SK-N-MC (cell line): ENCODE measurements at regions not wholly inside any gene's neighbourhood (a gene's known extent, or its start where the extent isn't known, plus 50 kb on each side); places are given as distances from the start of the nearest gene placed in this dataset.

Experiments
- DNase-seq: peaks from one replicate; pipeline ENCODE4 v3.0.0-alpha.2; 2011; ENCODE audit warnings: low read depth, low spot score
- H3K27ac ChIP-seq: fragments of 200-600 bp; sonication (generic); 2 replicates; pipeline ENCODE4 v1.5.1; 2016; ENCODE audit warnings: mixed run types
- H3K36me3 ChIP-seq: fragments of 200-600 bp; sonication (generic); 2 replicates; pipeline ENCODE4 v1.6.1; 2017; ENCODE audit warnings: antibody characterized with exemption, low read length, mixed read lengths; ENCODE audit not compliant: insufficient read depth
- H3K4me3 ChIP-seq: fragments of 200-600 bp; sonication (generic); 2 replicates; pipeline ENCODE4 v1.5.1; 2016
- H3K9ac ChIP-seq: fragments of 200-600 bp; sonication (generic); 2 replicates; pipeline ENCODE4 v1.8.0; 2017; ENCODE audit warnings: mixed run types, mixed read lengths; ENCODE audit not compliant: insufficient read length
- H3K9me3 ChIP-seq: fragments of 200-600 bp; sonication (generic); 2 replicates; pipeline ENCODE4 v1.6.1; 2017; ENCODE audit warnings: low read depth, mild to moderate bottlenecking, antibody characterized with exemption, low read length, moderate library complexity, mixed read lengths
- EZH2 ChIP-seq: fragments of 200-600 bp; sonication (generic); IDR thresholded peaks from one replicate; pipeline ENCODE4 v1.6.1; 2017; ENCODE audit warnings: antibody characterized with exemption
- FOXP2 ChIP-seq: optimal IDR thresholded peaks from 2 replicates; pipeline ENCODE3; 2011; ENCODE audit warnings: mild to moderate bottlenecking, moderate library complexity; ENCODE audit not compliant: insufficient read depth; ENCODE audit errors: extremely low read length, control extremely low read depth
- POLR2AphosphoS5 ChIP-seq: IDR thresholded peaks from 2 replicates; pipeline ENCODE4 v1.6.1; 2012; ENCODE audit warnings: mild to moderate bottlenecking, low read depth, low read length, borderline replicate concordance

DNA sequence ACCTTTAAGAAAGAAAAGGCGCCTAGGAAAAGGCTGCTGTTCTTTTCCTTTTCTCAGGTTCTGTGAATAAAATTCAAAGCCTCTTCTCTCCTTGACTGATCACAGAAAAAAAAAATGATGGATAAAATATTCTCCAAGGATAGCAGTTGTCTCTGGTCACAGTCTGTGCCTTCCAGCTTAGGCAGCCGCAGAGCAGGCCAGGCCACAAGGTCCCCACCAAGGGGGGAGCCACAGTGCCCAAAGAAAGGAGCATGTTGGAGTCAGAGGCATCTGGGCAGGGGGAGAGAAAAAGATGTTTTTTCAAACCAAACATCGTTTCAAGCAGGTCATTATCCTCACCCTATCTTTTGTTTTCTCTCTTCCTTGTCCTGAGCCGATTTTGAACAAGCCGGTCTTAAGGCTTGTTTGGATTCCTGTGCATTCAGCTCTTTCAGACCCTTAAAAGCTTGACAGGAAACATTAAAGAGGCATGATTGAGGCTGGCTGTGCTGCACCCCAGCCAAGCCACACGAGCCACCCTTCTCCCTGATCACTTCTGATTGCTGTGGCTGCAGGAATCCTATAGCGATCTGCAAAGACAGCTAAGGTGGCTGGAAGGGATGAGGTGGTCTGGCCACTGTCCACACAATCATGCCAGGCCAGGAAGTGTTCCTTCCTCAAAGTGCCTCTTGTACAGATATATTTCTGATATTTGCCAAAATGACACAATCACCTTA, 284.6 kb upstream of the TLE4 start:
- no peaks in the 10 kb centered on the region for H3K9me3 ChIP-seq
- no peak for DNase-seq
- no peaks in the 10 kb centered on the region for H3K36me3 ChIP-seq
- H3K9ac ChIP-seq = no peak overlapping the region
- H3K27ac ChIP-seq = no peak overlapping the region
- no peak for TF ChIP-seq FOXP2
- TF ChIP-seq POLR2AphosphoS5 = no peak
- no peak for TF ChIP-seq EZH2
- no peak overlapping the region for H3K4me3 ChIP-seq

GRCh38 chr9:79287708-79288290, 284.0 kb upstream of the TLE4 start:
- Histone ChIP-seq H3K4me3 (no peak overlapping the region), H3K9me3 (no peaks in the 10 kb centered on the region), H3K9ac (no peak overlapping the region), H3K36me3 (no peaks in the 10 kb centered on the region), H3K27ac (no peak overlapping the region)
- DNase-seq = no peak
- TF ChIP-seq FOXP2 (no peak), EZH2 (no peak)

GRCh38 chr9:79289856-79290255, 281.9 kb upstream of the TLE4 start:
- no peak overlapping the region for H3K4me3 ChIP-seq
- TF ChIP-seq POLR2AphosphoS5 (no peak), FOXP2 (no peak), EZH2 (no peak)

DNA sequence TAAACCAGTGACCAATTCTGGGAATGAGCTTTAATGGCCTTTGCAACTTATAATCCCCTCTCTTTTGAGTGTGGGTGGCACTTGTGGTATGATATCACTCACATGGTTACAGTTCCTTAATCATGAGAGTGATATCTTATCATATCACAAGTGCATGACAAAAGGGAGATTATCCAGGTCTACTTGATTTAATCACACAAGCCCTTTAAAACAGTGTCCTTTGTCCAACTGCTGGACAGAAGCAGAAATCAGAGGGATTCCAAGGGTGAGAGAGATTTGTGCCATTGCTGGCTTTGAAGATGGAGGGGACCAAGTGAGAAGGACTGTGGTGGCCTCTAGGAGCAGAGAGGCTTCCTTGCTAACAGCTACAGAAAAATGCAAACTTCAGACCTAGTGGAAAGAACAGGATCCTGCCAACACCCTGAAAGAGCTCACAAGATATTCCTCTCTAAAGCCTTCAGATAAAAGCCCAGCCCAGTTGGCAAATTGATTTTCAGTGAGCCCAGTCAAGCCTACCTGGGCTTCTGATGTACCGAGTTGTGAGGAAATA, 279.0 kb upstream of the TLE4 start:
- H3K9me3 ChIP-seq = no peaks in the 10 kb centered on the region
- no peak for TF ChIP-seq EZH2
- no peak for TF ChIP-seq POLR2AphosphoS5
- no peak for TF ChIP-seq FOXP2
- no peak overlapping the region for H3K9ac ChIP-seq
- H3K4me3 ChIP-seq = no peak overlapping the region
- no peak overlapping the region for H3K27ac ChIP-seq
- no peak for DNase-seq
- H3K36me3 ChIP-seq = no peaks in the 10 kb centered on the region

More at GRCh38 chr9:79289856-79290255, 281.9 kb upstream of the TLE4 start:
- Histone ChIP-seq H3K9me3 (no peaks in the 10 kb centered on the region), H3K36me3 (no peaks in the 10 kb centered on the region), H3K9ac (no peak overlapping the region), H3K27ac (no peak overlapping the region)
- no peak for DNase-seq

DNA sequence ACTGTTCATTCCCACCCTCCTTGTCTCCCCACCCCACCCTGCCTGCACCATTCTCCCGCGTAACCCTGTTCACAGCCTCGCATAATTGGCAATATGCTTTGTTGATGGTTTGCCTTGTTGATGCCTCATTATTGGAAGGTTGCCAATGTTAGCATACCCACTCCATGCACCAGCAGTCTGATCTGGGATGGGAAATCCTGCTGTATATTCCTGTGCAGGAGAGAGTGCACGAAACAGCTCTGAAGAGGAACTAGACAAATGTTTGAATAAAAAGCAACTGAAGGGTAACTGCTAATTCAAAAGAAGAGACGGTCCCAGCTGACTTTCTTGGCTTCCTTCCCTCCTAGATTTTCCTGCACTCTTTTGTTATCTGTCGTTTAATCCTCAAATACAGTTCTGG, 271.7 kb upstream of the TLE4 start:
- TF ChIP-seq FOXP2 (no peak), EZH2 (no peak)
- Histone ChIP-seq H3K4me3 (no peak overlapping the region), H3K9ac (no peak overlapping the region), H3K9me3 (no peaks in the 10 kb centered on the region), H3K27ac (no peak overlapping the region), H3K36me3 (no peaks in the 10 kb centered on the region)
- DNase-seq = no peak

- Histone ChIP-seq H3K27ac (no peak overlapping the region), H3K4me3 (no peak overlapping the region), H3K9me3 (no peaks in the 10 kb centered on the region), H3K36me3 (no peaks in the 10 kb centered on the region), H3K9ac (no peak overlapping the region)
- DNase-seq = no peak
- TF ChIP-seq FOXP2 (no peak), EZH2 (no peak), POLR2AphosphoS5 (no peak)
These were observed 270.7 kb upstream of the TLE4 start for GRCh38 chr9:79301085-79301484.

- H3K9ac ChIP-seq = no peak overlapping the region
- TF ChIP-seq POLR2AphosphoS5 = no peak
- TF ChIP-seq FOXP2 = no peak
- no peaks in the 10 kb centered on the region for H3K36me3 ChIP-seq
- DNase-seq = no peak
- H3K9me3 ChIP-seq = no peaks in the 10 kb centered on the region
- H3K4me3 ChIP-seq = no peak overlapping the region
- no peak overlapping the region for H3K27ac ChIP-seq
These were observed 270.0 kb upstream of the TLE4 start for GRCh38 chr9:79301551-79302391.

- TF ChIP-seq POLR2AphosphoS5 = no peak
- no peak for TF ChIP-seq EZH2
- no peak for TF ChIP-seq FOXP2
- H3K9ac ChIP-seq = no peak overlapping the region
- DNase-seq = no peak
- no peaks in the 10 kb centered on the region for H3K36me3 ChIP-seq
- H3K27ac ChIP-seq = no peak overlapping the region
- no peaks in the 10 kb centered on the region for H3K9me3 ChIP-seq
- no peak overlapping the region for H3K4me3 ChIP-seq
These were observed 269.2 kb upstream of the TLE4 start for GRCh38 chr9:79302569-79302968.
